ENCODE measurements at regions not wholly inside any gene's neighbourhood (a gene's known extent, or its start where the extent isn't known, plus 50 kb on each side); places are given as distances from the start of the nearest gene placed in this dataset.

DNA sequence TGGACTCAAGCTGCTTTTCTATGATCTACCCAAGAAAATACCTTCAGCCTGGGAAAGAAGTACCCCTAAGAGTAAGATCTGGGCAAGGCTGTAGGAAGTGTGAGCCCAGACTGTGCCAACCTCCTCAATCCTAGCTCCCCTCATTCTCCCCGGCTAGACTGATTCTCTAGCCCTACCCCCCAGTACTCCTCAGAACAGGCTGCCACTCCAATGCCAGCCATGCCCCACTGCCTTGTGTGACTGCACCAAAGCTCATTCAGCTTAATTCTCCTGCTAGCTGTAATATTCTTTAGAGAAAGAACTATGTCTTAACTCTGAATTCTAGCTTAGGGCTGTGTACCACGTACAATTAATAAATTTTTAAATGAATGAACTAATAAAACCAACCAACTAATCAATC is 92.6 kb upstream of the AKIP1 start:
- DNase-seq (ENCODE audit: low read depth): no peak
- H3K4me3 ChIP-seq (replicated peaks; ENCODE audit: low read depth, low read length): no peak overlapping the region
- TF ChIP-seq, protein P1, sequence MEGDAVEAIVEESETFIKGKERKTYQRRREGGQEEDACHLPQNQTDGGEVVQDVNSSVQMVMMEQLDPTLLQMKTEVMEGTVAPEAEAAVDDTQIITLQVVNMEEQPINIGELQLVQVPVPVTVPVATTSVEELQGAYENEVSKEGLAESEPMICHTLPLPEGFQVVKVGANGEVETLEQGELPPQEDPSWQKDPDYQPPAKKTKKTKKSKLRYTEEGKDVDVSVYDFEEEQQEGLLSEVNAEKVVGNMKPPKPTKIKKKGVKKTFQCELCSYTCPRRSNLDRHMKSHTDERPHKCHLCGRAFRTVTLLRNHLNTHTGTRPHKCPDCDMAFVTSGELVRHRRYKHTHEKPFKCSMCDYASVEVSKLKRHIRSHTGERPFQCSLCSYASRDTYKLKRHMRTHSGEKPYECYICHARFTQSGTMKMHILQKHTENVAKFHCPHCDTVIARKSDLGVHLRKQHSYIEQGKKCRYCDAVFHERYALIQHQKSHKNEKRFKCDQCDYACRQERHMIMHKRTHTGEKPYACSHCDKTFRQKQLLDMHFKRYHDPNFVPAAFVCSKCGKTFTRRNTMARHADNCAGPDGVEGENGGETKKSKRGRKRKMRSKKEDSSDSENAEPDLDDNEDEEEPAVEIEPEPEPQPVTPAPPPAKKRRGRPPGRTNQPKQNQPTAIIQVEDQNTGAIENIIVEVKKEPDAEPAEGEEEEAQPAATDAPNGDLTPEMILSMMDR (IDR thresholded peaks at IDR 0.05; ENCODE audit: low read length, missing control alignments): no peak

DNA sequence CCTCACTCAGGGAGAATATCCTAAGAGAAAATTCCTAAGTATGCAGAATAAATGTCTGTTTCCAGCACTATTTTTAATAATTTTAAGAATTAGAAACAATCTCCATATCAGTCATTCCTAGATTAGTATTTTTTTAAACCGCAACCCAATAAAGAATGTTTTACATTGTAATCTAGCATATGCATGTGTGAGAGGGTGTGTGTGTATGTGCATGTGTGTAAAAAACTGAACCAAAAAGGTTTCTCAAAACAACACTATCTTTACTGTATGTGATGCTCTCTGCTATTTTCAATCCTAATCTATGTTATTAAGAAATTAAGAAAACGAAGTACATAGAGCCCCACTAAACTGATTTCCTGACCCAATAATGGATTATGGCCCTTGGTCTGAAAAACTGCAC is 90.6 kb upstream of the AKIP1 start:
- DNase-seq (ENCODE audit: low read depth): no peak
- no peak overlapping the region for H3K4me3 ChIP-seq (replicated peaks; ENCODE audit: low read depth, low read length)
- TF ChIP-seq, protein P1 (IDR thresholded peaks at IDR 0.05; ENCODE audit: low read length, missing control alignments): no peak

DNA sequence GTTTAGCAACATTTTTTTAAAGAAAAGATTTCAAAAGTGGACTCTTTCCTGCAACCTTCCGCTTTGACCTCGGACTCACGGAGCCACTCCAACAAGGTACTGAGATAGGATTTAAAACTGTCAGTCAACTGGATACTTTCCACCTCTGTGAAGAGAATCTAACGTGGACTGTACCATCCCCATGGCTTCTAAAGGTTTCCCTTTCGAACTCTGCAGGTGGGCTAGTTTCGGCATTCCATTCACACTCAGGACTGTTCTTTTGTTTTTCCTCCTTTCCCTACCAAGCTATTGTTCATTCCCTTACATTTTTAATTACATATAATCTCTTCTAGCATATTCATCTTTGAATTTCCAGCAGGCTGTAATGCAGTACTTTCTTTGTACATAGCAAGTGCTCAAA is 88.5 kb upstream of the AKIP1 start:
- DNase-seq (ENCODE audit: low read depth): no peak
- H3K4me3 ChIP-seq (replicated peaks; ENCODE audit: low read depth, low read length): no peak overlapping the region
- TF ChIP-seq, protein P1 (IDR thresholded peaks at IDR 0.05; ENCODE audit: low read length, missing control alignments): no peak

DNA sequence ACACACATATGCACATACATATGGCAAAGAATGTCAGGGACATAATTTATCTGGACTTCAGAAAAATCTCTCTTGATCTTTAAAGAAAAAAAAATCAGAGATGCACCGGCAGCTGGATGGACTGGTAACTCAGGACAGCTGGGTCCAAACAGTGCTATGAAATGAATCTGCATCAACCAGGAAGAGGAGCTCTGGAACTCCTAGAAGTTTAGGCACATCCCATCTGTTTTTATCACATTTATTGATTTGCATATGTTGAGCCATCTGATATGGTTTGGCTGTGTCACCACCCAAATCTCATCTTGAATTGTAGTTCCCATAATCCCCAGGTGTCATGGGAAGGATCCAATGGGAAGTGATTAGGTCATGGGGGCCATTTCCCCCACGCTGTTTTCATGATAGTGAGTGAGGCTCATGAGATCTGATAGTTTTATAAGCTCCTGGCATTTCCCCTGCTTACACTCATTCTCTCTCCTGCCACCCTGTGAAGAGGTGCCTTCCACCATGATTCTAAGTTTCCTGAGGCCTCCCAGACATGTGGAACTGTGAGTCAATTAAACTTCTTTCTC is 87.7 kb upstream of the AKIP1 start:
- no peak for DNase-seq (ENCODE audit: low read depth)
- no peak overlapping the region for H3K4me3 ChIP-seq (replicated peaks; ENCODE audit: low read depth, low read length)
- TF ChIP-seq, protein P1 (IDR thresholded peaks at IDR 0.05; ENCODE audit: low read length, missing control alignments): no peak

DNA sequence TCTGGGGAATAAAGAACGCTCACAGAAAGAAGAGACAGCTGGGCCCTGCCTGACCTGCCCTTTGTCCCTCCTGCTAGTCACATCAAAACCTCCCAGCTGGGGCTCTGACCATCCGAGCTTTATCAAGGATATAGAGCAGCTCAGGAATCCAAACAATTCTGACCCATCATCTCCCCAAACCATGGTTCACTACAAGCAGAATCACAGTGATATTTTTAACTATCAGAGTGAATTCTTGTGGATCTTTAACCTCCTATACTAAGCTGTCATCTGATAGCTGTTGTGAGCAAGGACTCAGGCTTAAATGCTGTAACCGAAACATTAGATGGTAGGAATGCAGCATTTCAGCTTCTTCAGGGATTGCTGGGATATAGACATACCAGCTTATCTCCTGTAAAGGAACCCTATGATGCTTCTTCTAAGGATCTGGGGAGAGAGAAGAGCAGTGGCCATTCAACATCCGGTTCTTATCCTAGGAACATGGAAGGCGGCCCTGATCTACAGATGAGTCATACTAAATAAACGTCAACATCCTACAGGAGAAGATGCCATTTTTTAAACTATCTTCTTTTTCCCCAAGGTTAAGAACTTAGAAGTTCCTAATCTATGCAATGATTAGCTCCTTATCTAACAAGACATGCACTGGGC is 84.7 kb upstream of the AKIP1 start:
- H3K4me3 ChIP-seq (replicated peaks; ENCODE audit: low read depth, low read length): no peak overlapping the region
- DNase-seq (ENCODE audit: low read depth): peak; percentile 74
- TF ChIP-seq, protein P1 (IDR thresholded peaks at IDR 0.05; ENCODE audit: low read length, missing control alignments): no peak

DNA sequence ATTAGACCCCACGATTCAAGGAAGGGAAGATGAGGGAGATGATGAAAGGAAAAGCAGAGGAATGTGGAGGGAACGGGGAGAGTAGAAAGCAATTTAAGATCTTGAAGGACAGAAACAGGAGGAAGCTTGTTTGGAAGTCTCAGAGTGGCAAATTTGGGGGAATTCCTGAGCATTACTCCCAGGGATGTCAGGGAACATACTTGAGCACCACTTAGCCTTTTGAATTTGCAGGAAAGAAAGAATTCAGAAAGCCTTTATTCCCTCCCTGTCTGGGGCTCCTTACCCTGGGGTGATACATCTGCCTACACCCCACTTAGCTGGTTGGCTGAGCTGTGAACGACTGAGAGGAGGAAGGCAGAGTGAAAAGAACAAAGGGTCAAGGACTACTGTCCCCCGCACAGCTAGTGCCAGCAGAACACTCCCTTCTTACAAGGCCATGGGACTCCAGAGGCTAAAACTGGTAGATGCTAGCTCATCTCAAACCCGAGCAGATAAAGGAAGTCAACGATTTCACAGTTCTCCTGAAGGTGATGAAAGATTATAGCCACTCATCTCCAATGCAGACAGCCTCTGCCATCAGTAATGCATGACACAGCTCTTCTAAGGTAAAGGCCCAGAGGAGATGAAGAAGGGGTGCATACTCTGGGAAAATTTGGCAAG is 84.0 kb upstream of the AKIP1 start:
- no peak overlapping the region for H3K4me3 ChIP-seq (replicated peaks; ENCODE audit: low read depth, low read length)
- no peak for DNase-seq (ENCODE audit: low read depth)
- TF ChIP-seq, protein P1 (IDR thresholded peaks at IDR 0.05; ENCODE audit: low read length, missing control alignments): no peak

All from fibroblast of pulmonary artery (primary cell).